OCI-LY3 (cell line): ENCODE measurements at regions not wholly inside any gene's neighbourhood (a gene's known extent, or its start where the extent isn't known, plus 50 kb on each side); places are given as distances from the start of the nearest gene placed in this dataset.

ENCODE experiments used
- EZH2phosphoT487 ChIP-seq: fragments of 200-600 bp; shearing (Covaris generic); IDR thresholded peaks from 2 replicates; pipeline ENCODE4 v1.6.1; 2018; ENCODE audit warnings: antibody characterized with exemption, mixed run types, low read depth
- TF ChIP-seq, protein P1 (sequence below): fragments of 200-600, 300-600 bp; sonication (generic); IDR thresholded peaks from 2 replicates; pipeline ENCODE4 v1.5.1; 2014; ENCODE audit warnings: antibody characterized with exemption, low read length, low read depth

DNA sequence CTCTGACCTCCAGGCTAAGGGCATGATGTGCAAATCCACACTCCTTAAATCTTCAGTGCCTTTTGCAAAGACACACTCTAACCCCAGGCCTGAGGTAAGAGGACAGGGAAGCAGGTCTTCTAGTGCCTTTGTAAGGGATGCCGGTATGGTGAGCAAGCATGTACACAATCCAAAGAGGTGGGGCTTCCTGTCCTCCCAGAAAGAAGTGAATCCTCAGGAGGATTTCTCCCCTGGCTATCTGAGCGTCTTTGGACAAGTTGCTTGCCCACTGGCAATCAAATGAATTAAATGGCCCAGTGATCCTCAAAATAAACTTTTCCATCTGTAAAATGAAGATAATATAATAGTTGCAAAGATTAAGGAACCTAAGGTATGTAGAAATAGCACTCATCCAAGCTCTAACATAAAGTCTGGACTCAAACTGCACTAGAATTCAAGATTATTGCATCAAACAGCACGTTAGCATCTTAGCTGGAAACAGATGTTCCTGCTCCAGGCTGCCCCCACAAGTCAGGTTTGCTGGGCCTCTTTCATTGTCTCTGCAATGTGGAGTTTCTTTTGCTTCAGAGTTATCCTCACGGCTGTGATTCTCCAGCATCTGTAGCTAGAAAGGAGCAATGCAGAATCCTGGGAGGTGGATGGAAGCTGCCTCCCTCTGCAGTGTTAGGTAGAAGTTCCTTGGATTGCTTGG is 249.6 kb downstream of the TSHZ3 start:
- TF ChIP-seq, protein P1, sequence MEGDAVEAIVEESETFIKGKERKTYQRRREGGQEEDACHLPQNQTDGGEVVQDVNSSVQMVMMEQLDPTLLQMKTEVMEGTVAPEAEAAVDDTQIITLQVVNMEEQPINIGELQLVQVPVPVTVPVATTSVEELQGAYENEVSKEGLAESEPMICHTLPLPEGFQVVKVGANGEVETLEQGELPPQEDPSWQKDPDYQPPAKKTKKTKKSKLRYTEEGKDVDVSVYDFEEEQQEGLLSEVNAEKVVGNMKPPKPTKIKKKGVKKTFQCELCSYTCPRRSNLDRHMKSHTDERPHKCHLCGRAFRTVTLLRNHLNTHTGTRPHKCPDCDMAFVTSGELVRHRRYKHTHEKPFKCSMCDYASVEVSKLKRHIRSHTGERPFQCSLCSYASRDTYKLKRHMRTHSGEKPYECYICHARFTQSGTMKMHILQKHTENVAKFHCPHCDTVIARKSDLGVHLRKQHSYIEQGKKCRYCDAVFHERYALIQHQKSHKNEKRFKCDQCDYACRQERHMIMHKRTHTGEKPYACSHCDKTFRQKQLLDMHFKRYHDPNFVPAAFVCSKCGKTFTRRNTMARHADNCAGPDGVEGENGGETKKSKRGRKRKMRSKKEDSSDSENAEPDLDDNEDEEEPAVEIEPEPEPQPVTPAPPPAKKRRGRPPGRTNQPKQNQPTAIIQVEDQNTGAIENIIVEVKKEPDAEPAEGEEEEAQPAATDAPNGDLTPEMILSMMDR: no peak
- TF ChIP-seq EZH2phosphoT487: no peak
